ENCODE measurements at regions not wholly inside any gene's neighbourhood (a gene's known extent, or its start where the extent isn't known, plus 50 kb on each side); places are given as distances from the start of the nearest gene placed in this dataset.
"Not testable (repeated sequence)": the region's sequence is repeated elsewhere in the genome, so short reads cannot be mapped to it uniquely, and the experiment has no call there.

DNA sequence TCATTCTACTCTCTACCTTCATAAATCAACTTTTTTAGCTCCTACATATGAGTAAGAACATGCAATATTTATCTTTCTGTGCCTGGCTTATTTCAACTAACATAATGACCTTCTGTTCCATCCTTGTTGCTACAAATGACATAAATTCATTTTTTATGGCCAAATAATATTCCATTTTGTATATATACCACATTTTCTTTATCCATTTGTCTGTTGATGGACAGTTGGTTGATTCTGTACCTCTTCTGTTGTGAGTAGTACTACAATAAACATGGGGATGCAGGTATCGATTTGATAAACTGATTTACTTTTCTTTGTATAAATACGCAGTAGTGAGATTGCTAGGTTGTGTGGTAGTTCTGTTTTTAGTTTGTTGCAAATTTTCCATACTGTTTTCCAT lies 279.5 kb upstream of the NFIA start:
- no peak for DNase-seq

- DNase-seq: no peak
Observed at GRCh38 chr1:60797351-60797750, 285.0 kb upstream of the NFIA start.

- no peak for DNase-seq
Observed at GRCh38 chr1:60791226-60791625, 291.1 kb upstream of the NFIA start.

DNA sequence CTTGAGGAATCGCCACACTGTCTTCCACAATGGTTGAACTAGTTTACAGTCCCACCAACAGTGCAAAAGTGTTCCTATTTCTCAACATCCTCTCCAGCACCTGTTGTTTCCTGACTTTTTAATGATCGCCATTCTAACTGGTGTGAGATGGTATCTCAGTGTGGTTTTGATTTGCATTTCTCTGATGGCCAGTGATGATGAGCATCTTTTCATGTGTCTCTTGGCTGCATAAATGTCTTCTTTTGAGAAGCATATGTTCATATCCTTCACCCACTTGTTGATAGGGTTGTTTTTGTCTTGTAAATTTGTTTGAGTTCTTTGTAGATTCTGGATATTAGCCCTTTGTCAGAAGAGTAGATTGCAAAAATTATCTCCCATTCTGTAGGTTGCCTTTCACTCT lies 309.3 kb upstream of the NFIA start:
- not testable (repeated sequence) for DNase-seq

- no peak for DNase-seq
Observed at GRCh38 chr1:60769082-60769481, 313.3 kb upstream of the NFIA start.

- DNase-seq: peak; percentile 61
Observed at GRCh38 chr1:60765204-60765603, 317.2 kb upstream of the NFIA start.

DNA sequence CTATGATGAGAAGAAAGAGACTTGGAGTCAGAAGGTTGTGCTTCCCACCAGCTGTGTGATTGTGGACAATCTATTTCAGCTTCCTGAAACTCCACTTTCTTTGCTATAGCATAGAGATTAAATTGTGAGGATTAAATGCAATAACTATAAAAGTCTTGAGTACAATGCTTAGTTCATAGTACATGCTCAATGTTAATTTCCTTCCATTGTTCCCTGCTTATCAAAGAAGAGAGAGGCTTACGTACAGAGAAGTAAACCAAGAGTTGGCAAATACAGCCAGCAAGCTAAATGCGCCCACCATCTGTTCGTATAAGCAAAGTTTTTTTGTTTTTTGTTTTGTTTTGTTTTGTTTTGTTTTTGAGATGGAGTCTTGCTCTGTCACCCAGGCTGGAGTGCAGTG lies 317.9 kb upstream of the NFIA start:
- no peak for DNase-seq

- DNase-seq: no peak
Observed at GRCh38 chr1:60763741-60764140, 318.6 kb upstream of the NFIA start.

- DNase-seq: no peak
Observed at GRCh38 chr1:60762911-60763310, 319.4 kb upstream of the NFIA start.

- DNase-seq: no peak
Observed at GRCh38 chr1:60762176-60762575, 320.2 kb upstream of the NFIA start.

DNA sequence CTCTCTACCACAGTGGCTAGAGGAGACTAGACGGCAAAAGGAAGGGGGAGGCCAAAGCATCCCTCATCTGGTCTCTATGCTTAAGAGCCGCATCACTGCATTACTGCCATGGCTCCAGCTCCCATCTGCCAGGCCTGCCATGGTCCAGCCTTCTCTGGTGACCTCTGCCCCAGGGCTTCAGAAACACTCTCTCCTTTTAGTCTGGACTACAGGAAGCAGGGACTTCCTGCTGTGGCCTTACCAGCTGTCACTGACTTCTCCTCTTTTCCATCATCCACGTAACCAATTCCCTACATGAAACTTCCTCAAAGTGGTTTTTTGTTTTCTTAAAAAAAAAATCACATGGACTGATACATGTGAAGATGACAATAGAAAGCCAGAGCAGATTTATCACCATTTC lies 323.1 kb upstream of the NFIA start:
- DNase-seq: peak; percentile 92

GRCh38 chr1:60757485-60757884 lies 324.9 kb upstream of the NFIA start:
- no peak for DNase-seq

- peak; percentile 88 for DNase-seq
Observed at GRCh38 chr1:60753036-60753900, 329.1 kb upstream of the NFIA start.

DNA sequence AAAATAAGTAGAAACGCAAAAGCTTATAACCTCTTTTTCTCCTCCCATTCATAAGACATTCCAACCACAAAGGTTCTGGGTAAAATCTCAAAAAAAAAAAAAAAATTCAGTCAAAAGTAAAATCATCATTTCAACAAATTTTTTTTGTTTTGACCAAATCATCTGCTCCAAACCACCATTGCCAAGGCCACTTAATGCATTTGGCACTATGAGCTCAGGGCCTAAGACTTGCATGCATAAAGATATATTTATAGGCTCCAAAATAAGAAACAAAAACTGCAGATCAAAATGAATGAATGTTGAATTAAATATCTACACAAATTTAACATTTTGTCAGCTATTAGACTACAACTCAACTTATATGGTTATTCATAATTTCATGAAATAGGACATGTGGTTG lies 331.1 kb upstream of the NFIA start:
- no peak for DNase-seq

DNA sequence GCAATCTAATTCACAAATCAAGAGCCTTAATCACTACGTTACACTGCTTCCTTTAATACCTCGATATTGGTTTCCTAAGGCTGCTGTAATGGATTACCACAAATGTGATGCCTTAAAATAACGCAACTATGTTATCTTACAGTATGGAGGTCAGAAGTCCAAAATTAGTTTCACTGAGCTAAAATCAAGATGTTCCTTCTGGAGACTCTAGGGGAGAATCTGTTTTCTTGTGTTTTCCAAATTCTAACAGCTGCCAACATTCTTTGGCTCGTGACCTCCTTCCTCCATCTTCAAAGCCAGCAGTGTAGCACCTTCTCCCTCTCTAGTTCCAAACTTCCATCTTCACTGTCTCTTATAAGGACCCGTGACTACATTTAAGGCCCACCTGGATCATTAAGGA lies 335.0 kb upstream of the NFIA start:
- no peak for DNase-seq

DNA sequence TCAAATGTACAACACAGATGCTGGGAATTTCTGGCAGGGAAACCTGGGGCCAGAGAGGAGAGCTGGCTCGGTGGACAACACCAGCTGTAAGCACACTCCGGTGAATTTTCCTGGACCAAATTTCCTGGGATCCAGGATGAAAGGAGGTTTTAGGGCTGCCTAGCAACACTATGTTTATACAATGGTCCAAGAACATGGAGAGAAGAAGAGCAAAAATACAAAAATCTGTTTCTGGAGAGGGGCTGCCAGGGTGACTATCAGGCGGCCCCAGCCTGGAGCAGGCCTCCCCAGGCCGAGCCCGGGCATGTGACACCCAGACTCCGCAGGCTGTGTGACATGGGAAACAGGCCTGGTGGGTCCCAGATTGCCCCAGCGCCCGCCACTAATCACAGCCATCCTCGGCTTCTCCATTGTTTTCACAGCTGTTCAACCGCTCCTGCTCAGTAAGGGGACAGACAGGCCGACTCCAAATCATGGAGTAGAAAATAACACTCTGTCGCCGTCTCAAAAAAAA lies 336.0 kb upstream of the NFIA start:
- peak; percentile 86 for DNase-seq

DNA sequence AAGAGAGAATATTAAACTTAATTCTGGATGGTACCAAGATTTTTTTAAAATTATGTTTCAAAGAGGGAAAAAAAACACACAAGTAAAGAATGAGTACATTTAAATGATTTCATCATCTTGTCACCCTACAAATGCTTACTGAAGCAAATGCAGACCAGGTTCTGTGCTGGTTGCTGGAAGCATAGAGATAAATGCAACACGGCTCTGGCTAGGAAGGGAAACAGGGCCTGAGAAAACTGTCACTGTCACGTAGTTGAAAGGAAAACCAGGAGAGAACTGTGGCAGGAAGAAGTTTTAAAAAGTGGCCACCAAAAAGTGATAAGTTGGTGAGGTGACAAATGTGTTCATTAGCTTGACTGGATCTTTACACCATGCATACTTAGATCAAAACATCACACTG lies 336.9 kb upstream of the NFIA start:
- peak; percentile 26 for DNase-seq

DNA sequence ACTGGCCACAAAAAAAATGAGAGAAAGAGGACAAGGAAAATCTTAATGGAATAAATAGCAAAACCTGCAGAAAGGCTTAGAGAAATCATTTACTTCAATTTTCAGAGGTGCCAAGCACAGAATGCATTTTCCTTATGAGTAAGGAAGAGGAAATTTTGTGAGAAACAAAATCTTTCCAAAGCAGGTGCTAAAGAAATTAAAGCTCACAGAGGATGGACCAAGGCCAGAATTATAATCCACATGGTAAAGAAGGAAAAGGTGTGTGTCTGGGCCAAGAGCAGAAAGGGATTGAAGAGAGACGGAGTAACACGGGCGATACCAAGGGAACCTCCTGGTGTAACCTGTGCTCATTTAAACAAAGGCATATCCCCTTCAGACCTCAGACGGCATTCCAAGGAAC lies 340.0 kb upstream of the NFIA start:
- DNase-seq: no peak

DNA sequence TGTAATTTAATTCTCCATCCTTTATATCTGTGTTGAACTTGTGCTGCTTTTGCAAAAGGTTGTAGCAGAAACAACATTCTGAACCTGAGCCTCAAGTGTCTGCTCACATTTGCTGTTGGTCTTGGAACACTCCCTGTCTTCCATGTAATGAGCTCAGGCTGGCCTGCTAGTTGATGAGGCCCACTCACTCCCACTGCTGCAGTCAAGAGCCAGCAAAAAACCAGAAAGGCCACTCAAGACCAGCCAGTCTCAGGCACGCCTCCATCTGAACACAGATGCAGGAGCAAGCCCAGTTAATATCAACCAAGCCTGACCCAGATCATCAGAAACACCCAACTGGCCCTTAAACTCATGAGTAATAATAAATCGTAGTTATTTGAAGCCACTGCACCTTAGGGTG lies 342.2 kb upstream of the NFIA start:
- no peak for DNase-seq

- no peak for DNase-seq
Observed at GRCh38 chr1:60739729-60740128, 342.6 kb upstream of the NFIA start.

DNA sequence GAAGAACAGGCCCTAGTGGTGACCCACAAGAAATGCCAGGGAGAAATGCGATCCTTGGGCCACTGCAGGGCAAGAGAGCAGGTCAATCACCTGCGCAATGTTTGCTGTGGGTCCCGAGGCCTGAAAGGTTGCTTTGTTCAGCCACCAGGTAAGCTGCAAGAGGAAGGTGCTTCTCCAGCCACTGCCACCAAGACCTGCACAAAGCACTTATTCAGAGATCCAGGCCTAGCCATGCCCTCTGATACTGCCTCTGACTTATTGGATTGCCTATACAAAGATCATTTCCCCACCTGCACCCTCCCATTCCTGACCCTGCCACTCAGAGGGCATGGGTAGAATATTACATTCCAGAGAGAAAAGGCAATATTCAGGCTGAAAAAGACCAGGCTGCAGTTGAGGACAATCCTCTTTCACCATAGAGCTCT lies 349.4 kb upstream of the NFIA start:
- no peak for DNase-seq

DNA sequence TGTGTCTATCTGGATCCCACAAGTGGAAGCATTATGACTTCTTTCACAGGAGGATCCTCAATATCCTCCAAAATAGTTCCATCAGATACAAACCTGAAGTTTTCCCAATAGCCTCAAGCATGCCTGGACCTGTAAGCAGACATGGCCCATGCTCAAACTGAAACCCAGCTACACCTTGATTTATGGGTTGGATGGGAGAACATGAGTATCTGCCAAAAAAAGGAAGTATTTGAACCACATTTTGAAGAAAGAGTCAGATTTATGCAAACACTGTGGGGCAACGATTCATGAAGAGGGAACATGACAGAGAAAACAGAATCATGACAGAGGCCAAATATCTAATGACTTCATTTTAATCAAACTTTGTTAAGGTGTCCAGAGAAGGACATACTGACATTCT lies 351.0 kb upstream of the NFIA start:
- no peak for DNase-seq

GRCh38 chr1:60727552-60727951 lies 354.8 kb upstream of the NFIA start:
- peak; percentile 48 for DNase-seq

DNA sequence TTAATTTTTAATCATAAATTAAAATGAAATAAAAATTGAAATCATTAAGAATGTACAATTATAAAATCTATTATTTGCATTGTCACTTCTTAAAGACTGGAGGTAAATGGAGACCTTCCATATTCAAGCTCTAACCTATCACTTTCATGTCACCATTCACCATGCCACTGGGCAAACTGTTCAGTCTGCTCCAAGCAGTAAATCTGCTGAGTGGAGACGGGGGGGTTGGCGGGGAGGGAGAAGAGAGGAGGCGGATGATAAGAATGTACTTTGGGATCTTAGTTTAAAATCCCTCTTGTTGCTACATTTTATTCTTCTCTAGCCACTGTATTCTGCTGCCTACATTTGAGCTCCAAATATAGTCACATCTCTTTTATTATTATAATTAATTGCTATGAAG lies 365.9 kb upstream of the NFIA start:
- no peak for DNase-seq

DNA sequence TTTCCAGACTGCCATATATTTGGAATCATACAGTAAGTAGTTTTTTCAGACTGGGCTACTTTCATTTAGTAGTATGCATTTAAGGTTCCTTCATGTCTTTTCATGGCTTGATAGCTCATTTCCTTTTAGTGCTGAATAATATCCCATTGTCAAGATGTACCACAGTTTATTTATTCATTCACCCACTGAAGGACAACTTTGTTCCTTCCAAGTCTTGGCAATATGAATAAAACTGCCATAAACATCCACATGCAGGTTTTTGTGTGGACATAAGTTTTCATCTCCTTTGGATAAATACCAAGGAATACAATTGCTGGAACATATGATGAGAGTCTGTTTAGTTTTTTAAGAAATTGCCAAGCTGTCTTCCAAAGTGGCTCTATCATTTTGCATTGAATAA lies 366.4 kb upstream of the NFIA start:
- DNase-seq: no peak

Data from NCI-H69 (cell line).